Upper lobe of left lung (tissue), 6 donors: ENCODE measurements at regions not wholly inside any gene's neighbourhood (a gene's known extent, or its start where the extent isn't known, plus 50 kb on each side); places are given as distances from the start of the nearest gene placed in this dataset.

ENCODE experiments used
- ATAC-seq, 2 donors: fragments of 200-7000 bp; cut with Tn5 transposase; one replicate each; pipeline ENCODE4 v1.9.1; 2022; ENCODE audit warnings: mild to moderate bottlenecking in 2 of 2, moderate library complexity in 2 of 2; ENCODE audit not compliant: low FRiP score in 2 of 2
- DNase-seq, 2 donors: peaks; one replicate each; pipeline ENCODE4 v3.0.0-alpha.2; 2019 to 2020
- H3K27ac ChIP-seq, 4 donors: fragments of 200-600 bp; sonication (generic); one replicate each; pipeline ENCODE4 v1.5.1; 2016 to 2019
- H3K27me3 ChIP-seq, 4 donors: fragments of 200-600 bp; sonication (generic); one replicate each; pipeline ENCODE4 v1.5.1; 2017 to 2019
- H3K36me3 ChIP-seq, 4 donors: fragments of 200-600 bp; sonication (generic); one replicate each; pipeline ENCODE4 v1.5.1; 2016 to 2019
- H3K4me1 ChIP-seq, 4 donors: fragments of 200-600 bp; sonication (generic); one replicate each; pipeline ENCODE4 v1.5.1; 2018 to 2019
- H3K4me3 ChIP-seq, 4 donors: fragments of 200-600 bp; sonication (generic); one replicate each; pipeline ENCODE4 v1.5.1; 2017 to 2019; ENCODE audit warnings: mild to moderate bottlenecking in 2 of 4, moderate library complexity in 1 of 4
- H3K9me3 ChIP-seq, 4 donors: fragments of 200-600 bp; sonication (generic); one replicate each; pipeline ENCODE4 v1.5.1; 2018 to 2019
- CTCF ChIP-seq, 6 experiments: fragments of 450-650 bp in 4 of 6; fragments of 200-600 bp in 2 of 6; sonication (generic) in 2 of 6; IDR thresholded peaks; one replicate each; pipeline ENCODE4 v1.5.1; 2016 to 2019; ENCODE audit warnings: antibody characterized with exemption in 6 of 6
- EP300 ChIP-seq, 4 donors: sonication (generic); formaldehyde crosslinking; IDR thresholded peaks; one replicate each; pipeline ENCODE4 v1.5.1; 2017; ENCODE audit warnings: antibody characterized with exemption in 4 of 4, control low read depth in 2 of 4
- POLR2A ChIP-seq, 4 donors: fragments of 450-650 bp; IDR thresholded peaks; one replicate each; pipeline ENCODE4 v1.5.1; 2016 to 2017; ENCODE audit warnings: antibody characterized with exemption in 4 of 4, mild to moderate bottlenecking in 2 of 4
- POLR2AphosphoS5 ChIP-seq, 2 donors: sonication (generic); formaldehyde crosslinking; IDR thresholded peaks; one replicate each; pipeline ENCODE4 v1.5.1; 2017; ENCODE audit warnings: antibody characterized with exemption in 2 of 2
- WGBS, 2 donors: methylation state at CpG; one replicate each; pipeline ENCODE4 v1.1.5; 2017 to 2018; 5-methylcytosine and 5-hydroxymethylcytosine counted together
- donor health status: DM: no; HTN: no; CAD: no; lungs with moderate emphysema.
- donor health status: DM: no; HTN: yes; CAD: no; lungs with severe emphysema.

GRCh38 chr17:83151056-83151441 is 71.6 kb downstream of the METRNL start:
- Histone ChIP-seq H3K4me3 (no peak overlapping the region), H3K27me3 (no peaks in the 10 kb centered on the region), H3K4me1 (peaks cover 0 to 11% (median 8%) of the 10 kb centered on the region in 4 donors), H3K36me3 (no peaks in the 10 kb centered on the region), H3K9me3 (no peaks in the 10 kb centered on the region), H3K27ac (no peak overlapping the region)
- peak in 1 of 2 donors; percentile 62 for DNase-seq
- ATAC-seq: no peak
- no peak for TF ChIP-seq CTCF (IDR thresholded peaks at IDR 0.05)
- no peak for TF ChIP-seq POLR2A (IDR thresholded peaks at IDR 0.05)
- no peak for TF ChIP-seq POLR2AphosphoS5 (IDR thresholded peaks at IDR 0.05)
- no peak for TF ChIP-seq EP300 (IDR thresholded peaks at IDR 0.05)
- WGBS, 2 donors: 81 to 85% methylated on average over 16 of the region's 16 CpGs

- ATAC-seq (no peak), DNase-seq (peak in 1 of 2 donors; percentile 50)
- 66 to 71% methylated on average over 27 to 32 of the region's 32 CpGs for WGBS, 2 donors
- Histone ChIP-seq H3K27ac (no peak overlapping the region), H3K4me3 (no peak overlapping the region), H3K9me3 (no peaks in the 10 kb centered on the region), H3K36me3 (no peaks in the 10 kb centered on the region), H3K27me3 (no peaks in the 10 kb centered on the region), H3K4me1 (peaks cover 0 to 11% (median 8%) of the 10 kb centered on the region in 4 donors)
- no peak for TF ChIP-seq POLR2A (IDR thresholded peaks at IDR 0.05)
- TF ChIP-seq POLR2AphosphoS5 (IDR thresholded peaks at IDR 0.05): no peak
- TF ChIP-seq EP300 (IDR thresholded peaks at IDR 0.05): no peak
- no peak for TF ChIP-seq CTCF (IDR thresholded peaks at IDR 0.05)
Measured at GRCh38 chr17:83151442-83152226, 72.2 kb downstream of the METRNL start.

- DNase-seq: peak in 1 of 2 donors; percentile 73
- no peak for TF ChIP-seq EP300 (IDR thresholded peaks at IDR 0.05)
- TF ChIP-seq POLR2AphosphoS5 (IDR thresholded peaks at IDR 0.05): no peak
- TF ChIP-seq CTCF (IDR thresholded peaks at IDR 0.05): no peak
- TF ChIP-seq POLR2A (IDR thresholded peaks at IDR 0.05): no peak
- Histone ChIP-seq H3K27me3 (no peaks in the 10 kb centered on the region), H3K27ac (no peak overlapping the region), H3K4me3 (no peak overlapping the region), H3K4me1 (peaks cover 0 to 11% (median 8%) of the 10 kb centered on the region in 4 donors), H3K9me3 (no peaks in the 10 kb centered on the region), H3K36me3 (no peaks in the 10 kb centered on the region)
- no peak for ATAC-seq
- whole genome bisulfite sequencing, 2 donors: 90 to 93% methylated on average over 31 of the region's 31 CpGs
Measured at GRCh38 chr17:83152227-83152744, 72.9 kb downstream of the METRNL start.

GRCh38 chr17:83152745-83153611 is 73.6 kb downstream of the METRNL start:
- WGBS, 2 donors: 82 to 86% methylated on average over 24 to 47 of the region's 64 CpGs
- Histone ChIP-seq H3K36me3 (no peaks in the 10 kb centered on the region), H3K4me3 (no peak overlapping the region), H3K4me1 (peaks cover 0 to 11% (median 8%) of the 10 kb centered on the region in 4 donors), H3K27ac (peak overlapping the region in 1 of 4 donors; percentile 54), H3K27me3 (no peaks in the 10 kb centered on the region), H3K9me3 (no peaks in the 10 kb centered on the region)
- ATAC-seq: peak in 1 of 2 donors; percentile 75
- TF ChIP-seq POLR2A (IDR thresholded peaks at IDR 0.05) (no peak), POLR2AphosphoS5 (IDR thresholded peaks at IDR 0.05) (no peak), CTCF (IDR thresholded peaks at IDR 0.05) (no peak), EP300 (IDR thresholded peaks at IDR 0.05) (peak in 2 of 4 donors; percentile 2 to 28)
- peak; percentile 53 to 91 for DNase-seq
